ENCODE measurements at regions not wholly inside any gene's neighbourhood (a gene's known extent, or its start where the extent isn't known, plus 50 kb on each side); places are given as distances from the start of the nearest gene placed in this dataset.

DNA sequence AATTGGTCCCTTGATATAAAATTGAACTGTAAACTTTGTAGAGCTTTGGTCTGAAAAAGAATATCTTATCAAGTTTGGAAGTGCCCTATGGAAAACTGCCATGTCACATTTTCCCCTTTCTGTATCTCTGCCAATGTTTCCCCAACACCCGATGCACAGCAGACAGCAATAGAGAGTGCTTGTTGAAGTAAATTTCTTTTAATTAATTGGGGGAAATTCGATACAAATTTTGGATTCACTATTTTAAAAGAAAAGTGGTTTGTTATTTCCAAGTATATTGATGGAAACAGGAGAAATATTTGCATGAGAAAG, 208.1 kb downstream of the OGFRL1 start:
- TF ChIP-seq, protein P1, sequence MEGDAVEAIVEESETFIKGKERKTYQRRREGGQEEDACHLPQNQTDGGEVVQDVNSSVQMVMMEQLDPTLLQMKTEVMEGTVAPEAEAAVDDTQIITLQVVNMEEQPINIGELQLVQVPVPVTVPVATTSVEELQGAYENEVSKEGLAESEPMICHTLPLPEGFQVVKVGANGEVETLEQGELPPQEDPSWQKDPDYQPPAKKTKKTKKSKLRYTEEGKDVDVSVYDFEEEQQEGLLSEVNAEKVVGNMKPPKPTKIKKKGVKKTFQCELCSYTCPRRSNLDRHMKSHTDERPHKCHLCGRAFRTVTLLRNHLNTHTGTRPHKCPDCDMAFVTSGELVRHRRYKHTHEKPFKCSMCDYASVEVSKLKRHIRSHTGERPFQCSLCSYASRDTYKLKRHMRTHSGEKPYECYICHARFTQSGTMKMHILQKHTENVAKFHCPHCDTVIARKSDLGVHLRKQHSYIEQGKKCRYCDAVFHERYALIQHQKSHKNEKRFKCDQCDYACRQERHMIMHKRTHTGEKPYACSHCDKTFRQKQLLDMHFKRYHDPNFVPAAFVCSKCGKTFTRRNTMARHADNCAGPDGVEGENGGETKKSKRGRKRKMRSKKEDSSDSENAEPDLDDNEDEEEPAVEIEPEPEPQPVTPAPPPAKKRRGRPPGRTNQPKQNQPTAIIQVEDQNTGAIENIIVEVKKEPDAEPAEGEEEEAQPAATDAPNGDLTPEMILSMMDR (IDR thresholded peaks at IDR 0.05), result no peak
- TF ChIP-seq POLR2AphosphoS5 (IDR thresholded peaks at IDR 0.05), result no peak
- no peak for TF ChIP-seq POLR2A (IDR thresholded peaks at IDR 0.05)

All from prostate gland (tissue), 2 donors.